HUES64 (cell line): ENCODE measurements at regions not wholly inside any gene's neighbourhood (a gene's known extent, or its start where the extent isn't known, plus 50 kb on each side); places are given as distances from the start of the nearest gene placed in this dataset.

Experiments
- H3K27ac ChIP-seq: 2 replicates; pipeline ENCODE4 v1.7.0; 2013; ENCODE audit warnings: low read depth, low read length, inconsistent platforms
- H3K27me3 ChIP-seq: 2 replicates; pipeline ENCODE4 v1.6.1; 2013; ENCODE audit warnings: mild to moderate bottlenecking, low read length; ENCODE audit not compliant: insufficient read depth
- H3K36me3 ChIP-seq: 2 replicates; pipeline ENCODE4 v1.6.1; 2013; ENCODE audit warnings: mild to moderate bottlenecking, low read length; ENCODE audit not compliant: insufficient read depth
- H3K4me1 ChIP-seq: 2 replicates; pipeline ENCODE4 v1.6.1; 2013; ENCODE audit warnings: mild to moderate bottlenecking, low read length, moderate library complexity; ENCODE audit not compliant: insufficient read depth
- H3K4me3 ChIP-seq: 2 replicates; pipeline ENCODE4 v1.5.1; 2013; ENCODE audit warnings: mild to moderate bottlenecking, low read length, moderate library complexity
- H3K9ac ChIP-seq: 2 replicates; pipeline ENCODE4 v1.6.1; 2013; ENCODE audit warnings: mild to moderate bottlenecking, low read depth, low read length
- H3K9me3 ChIP-seq: 2 replicates; pipeline ENCODE4 v1.6.1; 2013; ENCODE audit warnings: low read depth, low read length; ENCODE audit not compliant: insufficient read depth
- WGBS: fragments of 150-250, 120-280 bp; methylation state at CpG from one replicate; pipeline ENCODE4 v1.1.7; 2013; ENCODE audit warnings: missing lambda C conversion rate; 5-methylcytosine and 5-hydroxymethylcytosine counted together

GRCh38 chr9:89788434-89788833 lies 183.6 kb downstream of the GADD45G start:
- Histone ChIP-seq H3K9me3 (no peaks in the 10 kb centered on the region), H3K9ac (no peak overlapping the region), H3K27ac (no peak overlapping the region), H3K27me3 (no peaks in the 10 kb centered on the region), H3K4me3 (no peak overlapping the region), H3K36me3 (no peaks in the 10 kb centered on the region), H3K4me1 (no peaks in the 10 kb centered on the region)

DNA sequence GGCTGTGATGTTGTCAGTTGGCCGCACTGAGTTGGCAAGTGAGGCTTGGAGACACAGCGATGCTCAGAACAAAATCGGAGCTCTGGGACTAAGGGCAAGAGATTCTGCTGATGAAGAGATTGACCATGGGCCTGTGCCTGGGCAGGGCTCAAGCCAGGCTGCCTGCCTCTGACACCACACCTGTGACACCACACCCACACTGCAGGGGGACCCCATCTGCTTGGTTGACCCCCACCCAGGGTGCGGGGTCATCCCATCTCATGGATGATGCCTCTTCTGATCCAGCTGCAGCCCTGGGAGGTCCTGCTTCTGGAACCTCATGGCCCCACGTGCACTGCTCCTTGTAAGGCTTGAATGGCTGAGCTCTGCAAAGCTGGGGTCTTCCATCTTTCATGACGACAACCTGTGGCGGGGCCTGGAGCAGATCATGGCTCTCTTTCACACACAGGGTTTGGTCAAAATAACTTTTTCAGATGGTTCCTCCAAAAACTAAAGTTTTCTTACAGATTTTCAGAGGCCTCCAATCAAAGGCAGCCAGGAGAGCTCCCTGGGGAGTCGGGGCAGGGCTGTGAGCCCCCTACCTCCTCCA lies 185.2 kb downstream of the GADD45G start:
- 94% methylated on average over 8 of the region's 8 CpGs for WGBS
- Histone ChIP-seq H3K27me3 (no peaks in the 10 kb centered on the region), H3K27ac (no peak overlapping the region), H3K36me3 (no peaks in the 10 kb centered on the region), H3K9ac (no peak overlapping the region), H3K4me3 (no peak overlapping the region), H3K4me1 (no peaks in the 10 kb centered on the region), H3K9me3 (no peaks in the 10 kb centered on the region)

DNA sequence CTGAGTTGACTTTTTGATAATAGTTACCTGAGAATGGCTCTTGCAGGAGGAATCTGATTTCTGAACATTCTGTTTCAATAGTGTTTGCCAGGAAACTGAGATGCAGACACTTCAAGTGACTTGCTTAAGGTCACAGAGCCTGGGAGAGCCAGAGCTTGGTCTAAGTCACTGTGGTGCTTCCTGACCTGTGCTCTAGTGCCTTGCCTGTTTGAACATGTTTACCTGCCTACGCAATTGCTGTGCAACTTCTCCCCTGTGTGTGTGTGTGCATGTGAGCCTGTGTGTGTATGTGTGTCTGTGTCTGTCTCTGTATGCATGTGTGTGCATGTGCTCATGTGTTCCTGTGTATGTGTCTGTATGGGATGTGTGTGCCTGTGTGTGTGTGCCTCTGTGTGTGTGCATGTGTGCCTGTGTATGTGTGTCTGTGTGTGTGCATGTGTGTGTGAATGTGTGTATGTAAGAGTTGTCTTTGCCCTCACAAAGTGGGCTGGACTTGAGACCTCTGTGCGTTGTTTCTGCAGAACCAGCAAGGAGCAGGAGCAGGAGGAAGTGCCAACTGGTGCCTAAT lies 185.8 kb downstream of the GADD45G start:
- no peak overlapping the region for H3K27ac ChIP-seq
- 94% methylated on average over 2 of the region's 2 CpGs for whole genome bisulfite sequencing
- no peaks in the 10 kb centered on the region for H3K27me3 ChIP-seq

GRCh38 chr9:89791754-89792153 lies 186.9 kb downstream of the GADD45G start:
- Histone ChIP-seq H3K27me3 (no peaks in the 10 kb centered on the region), H3K9ac (no peak overlapping the region), H3K4me1 (no peaks in the 10 kb centered on the region), H3K36me3 (no peaks in the 10 kb centered on the region), H3K9me3 (no peaks in the 10 kb centered on the region), H3K4me3 (no peak overlapping the region), H3K27ac (no peak overlapping the region)
- 83% methylated on average over 8 of the region's 8 CpGs for WGBS

More for the DNA sequence above, 185.8 kb downstream of the GADD45G start:
- H3K9ac ChIP-seq, result no peak overlapping the region
- H3K9me3 ChIP-seq, result no peaks in the 10 kb centered on the region
- H3K4me3 ChIP-seq, result no peak overlapping the region
- no peaks in the 10 kb centered on the region for H3K4me1 ChIP-seq
- no peaks in the 10 kb centered on the region for H3K36me3 ChIP-seq

- H3K9ac ChIP-seq, result no peak overlapping the region
- H3K9me3 ChIP-seq, result no peaks in the 10 kb centered on the region
- WGBS, result 86% methylated on average over 12 of the region's 12 CpGs
- H3K4me1 ChIP-seq, result no peaks in the 10 kb centered on the region
- no peaks in the 10 kb centered on the region for H3K27me3 ChIP-seq
- H3K36me3 ChIP-seq, result no peaks in the 10 kb centered on the region
- H3K27ac ChIP-seq, result no peak overlapping the region
- no peak overlapping the region for H3K4me3 ChIP-seq
These were observed 187.6 kb downstream of the GADD45G start for GRCh38 chr9:89792189-89793123.

DNA sequence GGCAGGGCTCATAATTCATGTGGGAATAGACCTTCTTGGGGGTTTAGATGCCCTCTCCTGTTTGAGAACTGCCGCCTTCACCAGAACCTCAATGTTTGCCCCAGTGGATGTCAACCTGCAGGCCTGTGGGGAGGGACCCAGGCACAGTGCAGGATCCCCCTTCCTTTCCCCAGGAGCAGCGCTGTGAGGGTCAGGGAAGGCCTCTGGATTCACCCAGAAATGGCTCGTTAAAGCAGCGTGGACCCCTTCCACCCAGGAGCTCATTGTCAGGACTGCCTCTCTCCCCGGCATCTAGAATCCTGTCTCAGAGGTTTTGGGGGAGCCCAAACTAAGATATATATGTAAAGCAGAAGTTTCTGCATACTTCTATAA lies 188.3 kb downstream of the GADD45G start:
- Histone ChIP-seq H3K27me3 (no peaks in the 10 kb centered on the region), H3K27ac (no peak overlapping the region), H3K36me3 (no peaks in the 10 kb centered on the region), H3K9ac (no peak overlapping the region), H3K4me3 (no peak overlapping the region), H3K9me3 (no peaks in the 10 kb centered on the region), H3K4me1 (no peaks in the 10 kb centered on the region)
- 82% methylated on average over 5 of the region's 5 CpGs for WGBS

- Histone ChIP-seq H3K4me3 (no peak overlapping the region), H3K9ac (no peak overlapping the region), H3K4me1 (no peaks in the 10 kb centered on the region), H3K27ac (no peak overlapping the region), H3K9me3 (no peaks in the 10 kb centered on the region), H3K36me3 (no peaks in the 10 kb centered on the region), H3K27me3 (no peaks in the 10 kb centered on the region)
- 96% methylated on average over 7 of the region's 7 CpGs for WGBS
These were observed 188.7 kb downstream of the GADD45G start for GRCh38 chr9:89793551-89793950.

GRCh38 chr9:89794918-89795317 lies 190.1 kb downstream of the GADD45G start:
- Histone ChIP-seq H3K27ac (no peak overlapping the region), H3K9ac (no peak overlapping the region), H3K4me1 (no peaks in the 10 kb centered on the region), H3K36me3 (no peaks in the 10 kb centered on the region), H3K4me3 (no peak overlapping the region), H3K9me3 (no peaks in the 10 kb centered on the region), H3K27me3 (no peaks in the 10 kb centered on the region)
- WGBS, result 87% methylated on average over 10 of the region's 10 CpGs

- H3K4me3 ChIP-seq, result no peak overlapping the region
- no peak overlapping the region for H3K9ac ChIP-seq
- 88% methylated on average over 10 of the region's 10 CpGs for WGBS
These were observed 190.9 kb downstream of the GADD45G start for GRCh38 chr9:89795538-89796195.

DNA sequence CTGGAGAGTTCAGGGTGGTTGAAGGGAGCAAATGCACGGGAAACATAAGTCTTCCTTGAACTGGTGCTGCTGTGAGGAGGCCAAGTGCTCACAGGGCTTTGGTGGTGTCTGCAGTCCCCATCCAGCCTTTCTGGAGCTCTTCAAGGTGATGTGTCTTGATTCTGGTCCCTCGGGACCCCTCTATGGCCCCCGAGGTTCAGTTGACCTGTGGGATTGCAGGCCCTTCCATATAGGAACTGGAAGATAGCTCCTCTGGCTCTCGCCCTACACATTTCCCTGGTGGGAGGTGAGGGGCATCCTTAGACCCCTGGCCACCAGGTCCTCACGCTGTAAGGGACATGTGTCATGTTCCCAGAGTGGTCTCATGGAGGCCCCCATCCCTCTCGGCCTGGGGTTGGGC lies 191.8 kb downstream of the GADD45G start:
- H3K4me1 ChIP-seq, result no peaks in the 10 kb centered on the region
- no peaks in the 10 kb centered on the region for H3K27me3 ChIP-seq
- 92% methylated on average over 6 of the region's 6 CpGs for WGBS

More at GRCh38 chr9:89795538-89796195, 190.9 kb downstream of the GADD45G start:
- Histone ChIP-seq H3K27ac (no peak overlapping the region), H3K9me3 (no peaks in the 10 kb centered on the region), H3K4me1 (no peaks in the 10 kb centered on the region), H3K27me3 (no peaks in the 10 kb centered on the region), H3K36me3 (no peaks in the 10 kb centered on the region)

GRCh38 chr9:89797255-89797654 lies 192.4 kb downstream of the GADD45G start:
- Histone ChIP-seq H3K27ac (no peak overlapping the region), H3K4me1 (no peaks in the 10 kb centered on the region), H3K27me3 (no peaks in the 10 kb centered on the region), H3K9me3 (no peaks in the 10 kb centered on the region), H3K36me3 (no peaks in the 10 kb centered on the region), H3K9ac (no peak overlapping the region), H3K4me3 (no peak overlapping the region)
- WGBS, result 95% methylated on average over 11 of the region's 11 CpGs

More for the DNA sequence above, 191.8 kb downstream of the GADD45G start:
- Histone ChIP-seq H3K9me3 (no peaks in the 10 kb centered on the region), H3K36me3 (no peaks in the 10 kb centered on the region), H3K27ac (no peak overlapping the region), H3K4me3 (no peak overlapping the region), H3K9ac (no peak overlapping the region)
